Cardiac muscle cell (in vitro differentiated cells and primary cell): ENCODE measurements at regions not wholly inside any gene's neighbourhood (a gene's known extent, or its start where the extent isn't known, plus 50 kb on each side); places are given as distances from the start of the nearest gene placed in this dataset.

Source experiments
- DNase-seq, 2 donors: peaks; one replicate each; pipeline versions ENCODE4 v3.0.0 to v3.0.0-alpha.2; 2010 to 2017; ENCODE audit warnings: low read depth in 1 of 2, low spot score in 1 of 2
- H3K27ac ChIP-seq: fragments of 200-600 bp; sonication (generic); 2 replicates; pipeline ENCODE4 v1.5.1; 2016
- H3K27me3 ChIP-seq: fragments of 200-600 bp; sonication (generic); 2 replicates; pipeline ENCODE4 v1.6.0; 2016; ENCODE audit warnings: control low read depth
- H3K36me3 ChIP-seq: fragments of 200-600 bp; sonication (generic); 2 replicates; pipeline ENCODE4 v1.5.1; 2016; ENCODE audit warnings: control low read depth
- H3K4me1 ChIP-seq: fragments of 200-600 bp; sonication (generic); 2 replicates; pipeline ENCODE4 v1.8.1; 2017; ENCODE audit warnings: low read depth, mild to moderate bottlenecking, mixed run types
- H3K4me3 ChIP-seq: fragments of 200-600 bp; sonication (generic); 2 replicates; pipeline ENCODE4 v1.5.1; 2016; ENCODE audit warnings: mild to moderate bottlenecking
- H3K9me3 ChIP-seq: fragments of 200-600 bp; sonication (generic); 2 replicates; pipeline ENCODE4 v1.5.1; 2017; ENCODE audit warnings: low read depth, mild to moderate bottlenecking, control low read depth
- TF ChIP-seq, protein P1 (sequence below): IDR thresholded peaks from 2 replicates; pipeline ENCODE4 v1.5.1; 2012; ENCODE audit warnings: low read depth, mild to moderate bottlenecking, low read length

DNA sequence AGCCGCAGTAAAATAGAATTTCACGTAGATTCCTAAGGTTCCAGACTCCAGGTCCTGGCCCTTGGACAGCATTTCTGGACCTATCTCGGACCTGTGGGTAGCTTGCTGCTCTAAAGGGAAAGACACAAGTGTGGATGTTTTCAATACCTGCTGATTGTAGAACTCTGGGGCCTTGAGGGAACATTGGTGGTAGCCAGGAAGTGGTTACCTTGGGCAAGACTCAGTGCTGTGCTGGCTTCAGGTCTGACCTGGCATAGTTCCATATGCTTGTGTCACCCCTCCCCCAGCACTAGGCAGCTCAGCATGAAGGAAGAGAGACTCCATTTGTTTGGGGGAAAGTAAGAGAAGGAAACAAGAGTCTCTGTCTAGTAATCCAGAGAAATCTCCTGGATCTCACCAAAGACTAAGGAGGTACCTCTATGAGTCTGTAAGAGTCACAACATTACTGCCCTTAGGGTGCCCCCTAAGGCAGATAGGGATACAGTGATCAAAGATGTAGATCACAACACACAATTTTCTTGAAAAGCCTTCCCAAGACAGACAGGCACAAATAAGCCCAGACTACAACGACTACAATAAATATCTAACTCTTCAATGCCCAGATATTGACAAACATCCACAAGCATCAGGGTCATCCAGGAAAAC is 398.8 kb downstream of the TGFB2 start:
- TF ChIP-seq, protein P1, sequence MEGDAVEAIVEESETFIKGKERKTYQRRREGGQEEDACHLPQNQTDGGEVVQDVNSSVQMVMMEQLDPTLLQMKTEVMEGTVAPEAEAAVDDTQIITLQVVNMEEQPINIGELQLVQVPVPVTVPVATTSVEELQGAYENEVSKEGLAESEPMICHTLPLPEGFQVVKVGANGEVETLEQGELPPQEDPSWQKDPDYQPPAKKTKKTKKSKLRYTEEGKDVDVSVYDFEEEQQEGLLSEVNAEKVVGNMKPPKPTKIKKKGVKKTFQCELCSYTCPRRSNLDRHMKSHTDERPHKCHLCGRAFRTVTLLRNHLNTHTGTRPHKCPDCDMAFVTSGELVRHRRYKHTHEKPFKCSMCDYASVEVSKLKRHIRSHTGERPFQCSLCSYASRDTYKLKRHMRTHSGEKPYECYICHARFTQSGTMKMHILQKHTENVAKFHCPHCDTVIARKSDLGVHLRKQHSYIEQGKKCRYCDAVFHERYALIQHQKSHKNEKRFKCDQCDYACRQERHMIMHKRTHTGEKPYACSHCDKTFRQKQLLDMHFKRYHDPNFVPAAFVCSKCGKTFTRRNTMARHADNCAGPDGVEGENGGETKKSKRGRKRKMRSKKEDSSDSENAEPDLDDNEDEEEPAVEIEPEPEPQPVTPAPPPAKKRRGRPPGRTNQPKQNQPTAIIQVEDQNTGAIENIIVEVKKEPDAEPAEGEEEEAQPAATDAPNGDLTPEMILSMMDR, result no peak

DNA sequence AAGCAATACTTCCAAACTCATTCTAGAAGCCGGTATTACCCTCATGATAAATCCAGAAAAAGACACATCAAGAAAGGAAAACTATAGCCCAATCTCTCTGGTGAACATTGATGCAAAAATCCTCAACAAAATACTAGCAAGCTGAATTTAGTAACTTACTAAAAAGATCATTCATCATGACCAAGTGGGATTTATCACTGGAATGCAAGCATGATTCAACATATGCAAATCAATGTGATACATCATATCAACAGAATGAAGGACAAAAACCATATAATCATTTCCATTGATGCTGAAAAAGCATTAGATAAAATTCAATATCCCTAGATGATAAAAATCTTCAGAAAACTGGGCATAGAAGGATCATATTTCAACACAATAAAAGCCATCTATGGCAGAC is 402.9 kb downstream of the TGFB2 start:
- no peak overlapping the region for H3K27ac ChIP-seq
- H3K27me3 ChIP-seq, result no peaks in the 10 kb centered on the region
- TF ChIP-seq, protein P1, result no peak
- no peaks in the 10 kb centered on the region for H3K9me3 ChIP-seq
- H3K4me1 ChIP-seq, result no peaks in the 10 kb centered on the region
- H3K4me3 ChIP-seq, result no peak overlapping the region
- H3K36me3 ChIP-seq, result no peaks in the 10 kb centered on the region
- DNase-seq, result no peak

More for the DNA sequence above, 398.8 kb downstream of the TGFB2 start:
- no peaks in the 10 kb centered on the region for H3K9me3 ChIP-seq
- H3K4me3 ChIP-seq, result no peak overlapping the region
- no peak for DNase-seq
- H3K36me3 ChIP-seq, result no peaks in the 10 kb centered on the region
- H3K4me1 ChIP-seq, result no peaks in the 10 kb centered on the region
- H3K27ac ChIP-seq, result no peak overlapping the region
- no peaks in the 10 kb centered on the region for H3K27me3 ChIP-seq

DNA sequence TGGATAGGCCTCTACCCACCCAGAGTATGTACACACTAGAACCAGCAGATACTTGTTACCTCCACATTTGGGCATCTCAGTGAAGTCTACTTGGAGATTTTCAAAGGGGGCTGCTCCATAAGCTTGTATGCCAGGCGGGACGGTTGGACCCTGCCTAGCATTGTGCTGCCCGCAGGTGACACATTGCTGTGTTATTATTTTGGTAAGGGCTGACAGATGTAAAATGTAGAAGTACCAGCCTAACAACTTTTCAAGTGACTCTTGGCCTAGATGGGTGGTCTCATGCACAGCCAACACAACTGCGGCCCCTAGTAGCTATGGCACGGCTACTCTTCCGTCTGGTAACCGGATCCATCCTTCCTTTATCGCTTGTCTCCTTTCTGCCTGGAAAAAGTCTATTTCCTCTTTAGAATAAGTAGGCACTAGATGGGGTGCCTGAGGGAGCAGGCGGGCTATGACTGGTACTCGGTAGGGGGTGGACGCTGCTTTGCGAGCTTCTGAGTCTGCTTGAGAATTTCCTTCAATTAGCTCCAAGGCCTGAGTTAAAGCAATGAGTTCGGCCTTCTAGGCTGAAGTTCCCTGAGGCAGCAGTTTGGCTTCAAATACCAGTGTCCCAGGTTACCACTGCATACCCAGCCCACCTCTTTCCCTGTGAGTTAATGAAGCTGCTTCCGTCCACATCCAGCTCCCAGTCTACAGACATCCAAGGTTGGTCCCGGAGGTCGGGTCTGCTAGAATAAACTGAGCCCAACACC is 405.3 kb downstream of the TGFB2 start:
- Histone ChIP-seq H3K4me3 (no peak overlapping the region), H3K36me3 (no peaks in the 10 kb centered on the region), H3K27me3 (no peaks in the 10 kb centered on the region), H3K4me1 (no peaks in the 10 kb centered on the region), H3K27ac (no peak overlapping the region), H3K9me3 (no peaks in the 10 kb centered on the region)
- TF ChIP-seq, protein P1, result no peak
- DNase-seq, result no peak

GRCh38 chr1:218751208-218751948 is 406.2 kb downstream of the TGFB2 start:
- no peaks in the 10 kb centered on the region for H3K4me1 ChIP-seq
- TF ChIP-seq, protein P1, result no peak
- DNase-seq, result no peak
- no peaks in the 10 kb centered on the region for H3K36me3 ChIP-seq
- H3K27ac ChIP-seq, result no peak overlapping the region
- no peak overlapping the region for H3K4me3 ChIP-seq
- H3K27me3 ChIP-seq, result no peaks in the 10 kb centered on the region
- H3K9me3 ChIP-seq, result no peaks in the 10 kb centered on the region

DNA sequence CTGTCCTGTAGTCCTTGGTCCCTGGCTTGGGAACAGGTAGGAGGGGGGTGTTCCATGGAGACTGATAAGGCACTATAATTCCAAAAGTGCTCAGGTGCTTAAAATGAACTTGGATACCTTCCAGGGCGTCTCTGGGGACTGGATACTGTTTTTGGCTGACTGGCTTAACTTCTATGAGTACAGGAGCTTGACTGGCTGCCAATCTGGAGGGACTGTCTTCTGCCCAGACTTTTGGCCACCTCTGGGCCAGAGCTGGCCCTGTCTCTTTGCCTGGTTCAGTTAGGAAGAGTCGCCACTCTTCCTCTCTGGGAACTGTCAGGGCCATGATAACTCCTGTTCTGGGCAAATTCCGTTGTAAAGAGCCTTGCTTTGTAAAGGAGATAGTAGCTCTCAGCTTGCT is 407.0 kb downstream of the TGFB2 start:
- TF ChIP-seq, protein P1, result no peak
- no peak overlapping the region for H3K4me3 ChIP-seq
- H3K9me3 ChIP-seq, result no peaks in the 10 kb centered on the region
- no peaks in the 10 kb centered on the region for H3K36me3 ChIP-seq
- no peaks in the 10 kb centered on the region for H3K27me3 ChIP-seq
- no peaks in the 10 kb centered on the region for H3K4me1 ChIP-seq
- H3K27ac ChIP-seq, result no peak overlapping the region
- DNase-seq, result no peak
